ENCODE measurements at regions not wholly inside any gene's neighbourhood (a gene's known extent, or its start where the extent isn't known, plus 50 kb on each side); places are given as distances from the start of the nearest gene placed in this dataset.

DNA sequence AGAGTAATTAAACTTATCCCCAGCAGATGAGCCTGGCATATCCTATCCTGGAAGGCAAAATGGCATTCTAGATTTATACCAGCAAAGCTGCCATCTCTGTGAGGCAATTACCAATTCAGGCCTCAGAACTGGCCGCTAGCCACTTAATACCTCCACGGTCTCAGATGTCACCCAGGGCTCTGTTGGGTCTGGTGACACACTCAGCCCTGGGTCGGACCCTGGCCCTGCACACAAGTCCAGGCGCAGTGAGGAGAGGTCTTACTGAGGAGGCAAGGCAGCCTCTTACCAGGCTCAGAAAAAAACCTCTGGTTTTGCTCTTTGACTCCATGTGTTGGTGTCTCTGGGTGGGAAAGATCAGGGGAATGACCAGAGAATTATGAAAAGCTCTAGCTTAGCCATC is 186.6 kb downstream of the EMX2 start:
- no peak overlapping the region for H3K27ac ChIP-seq (ENCODE audit: low read depth in 2 of 2, low read length in 2 of 2)
- H3K4me3 ChIP-seq (ENCODE audit: low read length in 3 of 3), result no peak overlapping the region
- FAIRE-seq (no peak), DNase-seq (no peak)
- intact Hi-C loops (cut with DNase I), result no loop called here
- no peaks in the 10 kb centered on the region for H3K4me1 ChIP-seq (ENCODE audit: control insufficient read depth in 2 of 3, insufficient read depth in 2 of 3, low read depth in 1 of 3, low read length in 3 of 3)
- no peaks in the 10 kb centered on the region for H3K36me3 ChIP-seq (ENCODE audit: control insufficient read depth in 2 of 3, insufficient read depth in 3 of 3, low read length in 3 of 3)
- H3K27me3 ChIP-seq (ENCODE audit: control insufficient read depth, insufficient read depth, low read length), result peaks cover 7% of the 10 kb centered on the region
- no peak overlapping the region for H3K9ac ChIP-seq (ENCODE audit: low read length in 3 of 3)
- no peaks in the 10 kb centered on the region for H3K9me3 ChIP-seq (ENCODE audit: control insufficient read depth in 2 of 3, insufficient read depth in 1 of 3, low read length in 3 of 3)
- TF ChIP-seq, protein P1, sequence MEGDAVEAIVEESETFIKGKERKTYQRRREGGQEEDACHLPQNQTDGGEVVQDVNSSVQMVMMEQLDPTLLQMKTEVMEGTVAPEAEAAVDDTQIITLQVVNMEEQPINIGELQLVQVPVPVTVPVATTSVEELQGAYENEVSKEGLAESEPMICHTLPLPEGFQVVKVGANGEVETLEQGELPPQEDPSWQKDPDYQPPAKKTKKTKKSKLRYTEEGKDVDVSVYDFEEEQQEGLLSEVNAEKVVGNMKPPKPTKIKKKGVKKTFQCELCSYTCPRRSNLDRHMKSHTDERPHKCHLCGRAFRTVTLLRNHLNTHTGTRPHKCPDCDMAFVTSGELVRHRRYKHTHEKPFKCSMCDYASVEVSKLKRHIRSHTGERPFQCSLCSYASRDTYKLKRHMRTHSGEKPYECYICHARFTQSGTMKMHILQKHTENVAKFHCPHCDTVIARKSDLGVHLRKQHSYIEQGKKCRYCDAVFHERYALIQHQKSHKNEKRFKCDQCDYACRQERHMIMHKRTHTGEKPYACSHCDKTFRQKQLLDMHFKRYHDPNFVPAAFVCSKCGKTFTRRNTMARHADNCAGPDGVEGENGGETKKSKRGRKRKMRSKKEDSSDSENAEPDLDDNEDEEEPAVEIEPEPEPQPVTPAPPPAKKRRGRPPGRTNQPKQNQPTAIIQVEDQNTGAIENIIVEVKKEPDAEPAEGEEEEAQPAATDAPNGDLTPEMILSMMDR (IDR thresholded peaks at IDR 0.05; ENCODE audit: borderline replicate concordance, extremely low read depth, insufficient read depth), result no peak

DNA sequence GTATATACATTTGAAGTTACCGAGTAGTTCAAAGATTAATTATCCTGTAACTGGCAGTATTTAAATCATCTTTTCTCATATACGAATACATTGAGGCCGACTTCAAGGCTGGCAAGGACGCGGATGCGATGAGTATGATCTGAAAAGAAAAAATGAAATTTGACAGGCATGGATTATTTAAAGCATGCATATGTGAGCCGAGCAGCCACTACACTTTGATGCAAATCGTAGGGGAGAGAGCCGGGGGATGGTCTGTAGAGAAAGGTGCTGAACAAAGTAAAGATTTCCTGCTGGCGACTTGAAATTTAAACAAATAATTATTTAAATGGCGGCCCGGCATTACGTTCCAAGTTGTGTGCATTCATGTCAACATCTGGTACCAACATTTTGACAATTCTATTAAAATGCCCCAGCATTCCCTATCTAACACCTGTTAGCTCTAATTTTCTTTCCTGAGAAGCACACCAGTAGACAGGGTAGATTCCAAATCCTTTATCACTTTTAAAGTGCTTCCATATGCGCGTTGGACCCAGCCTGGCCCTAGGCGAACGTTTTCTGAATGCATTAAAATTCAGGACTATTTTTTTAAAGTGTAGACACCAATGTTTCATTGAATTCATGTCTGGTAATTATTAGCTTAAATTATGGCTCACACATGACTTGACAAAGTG is 188.7 kb downstream of the EMX2 start:
- H3K4me1 ChIP-seq (ENCODE audit: control insufficient read depth in 2 of 3, insufficient read depth in 2 of 3, low read depth in 1 of 3, low read length in 3 of 3), result peaks cover 0 to 10% (median 10%) of the 10 kb centered on the region in 3 donors
- H3K27ac ChIP-seq (ENCODE audit: low read depth in 2 of 2, low read length in 2 of 2), result no peak overlapping the region
- FAIRE-seq, result no peak
- intact Hi-C loops (cut with DNase I), result no loop called here
- peaks cover 10% of the 10 kb centered on the region for H3K27me3 ChIP-seq (ENCODE audit: control insufficient read depth, insufficient read depth, low read length)
- no peak overlapping the region for H3K4me3 ChIP-seq (ENCODE audit: low read length in 3 of 3)
- TF ChIP-seq, protein P1 (IDR thresholded peaks at IDR 0.05; ENCODE audit: borderline replicate concordance, extremely low read depth, insufficient read depth), result no peak
- H3K9me3 ChIP-seq (ENCODE audit: control insufficient read depth in 2 of 3, insufficient read depth in 1 of 3, low read length in 3 of 3), result no peaks in the 10 kb centered on the region
- H3K9ac ChIP-seq (ENCODE audit: low read length in 3 of 3), result no peak overlapping the region
- H3K36me3 ChIP-seq (ENCODE audit: control insufficient read depth in 2 of 3, insufficient read depth in 3 of 3, low read length in 3 of 3), result no peaks in the 10 kb centered on the region
- no peak for DNase-seq

DNA sequence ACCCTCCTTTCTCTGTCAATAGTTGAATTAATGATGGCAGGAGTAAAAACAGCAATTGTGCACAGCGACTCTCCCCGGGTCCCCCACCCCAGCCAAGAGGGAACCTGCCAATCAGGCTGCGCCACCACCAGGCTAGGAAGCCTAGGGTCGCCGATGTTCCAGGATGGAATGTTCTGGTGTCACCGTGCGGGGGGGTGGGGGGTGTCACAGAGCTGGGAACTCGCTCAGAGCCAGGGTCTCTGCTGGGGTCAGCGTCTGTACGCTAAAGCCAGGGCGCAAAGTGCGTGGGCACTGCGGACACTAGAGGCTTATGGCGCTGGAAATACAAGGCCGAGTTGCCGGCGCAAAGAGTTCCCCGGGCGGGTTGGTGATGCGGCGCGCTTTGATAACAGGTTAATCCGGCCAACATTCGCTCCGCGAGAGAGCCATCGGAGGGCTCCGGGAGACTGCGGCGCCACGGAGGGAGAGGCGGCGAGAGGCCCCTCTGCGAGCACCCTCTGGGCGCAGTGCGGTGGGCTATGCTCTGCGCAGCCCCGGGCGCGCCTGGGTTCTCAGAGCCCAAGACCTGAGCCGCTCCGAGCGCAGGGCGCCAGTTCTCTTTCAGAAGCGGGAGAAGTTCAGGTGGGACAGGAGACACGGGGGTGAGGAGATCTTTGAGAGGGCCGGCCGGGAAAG is 192.3 kb downstream of the EMX2 start:
- Histone ChIP-seq H3K27me3 (ENCODE audit: control insufficient read depth, insufficient read depth, low read length) (peaks cover 10% of the 10 kb centered on the region), H3K27ac (ENCODE audit: low read depth in 2 of 2, low read length in 2 of 2) (peak overlapping the region in 1 of 2 donors; percentile 74), H3K4me1 (ENCODE audit: control insufficient read depth in 2 of 3, insufficient read depth in 2 of 3, low read depth in 1 of 3, low read length in 3 of 3) (peaks cover 0 to 18% (median 13%) of the 10 kb centered on the region in 3 donors), H3K36me3 (ENCODE audit: control insufficient read depth in 2 of 3, insufficient read depth in 3 of 3, low read length in 3 of 3) (no peaks in the 10 kb centered on the region), H3K4me3 (ENCODE audit: low read length in 3 of 3) (peak overlapping the region in 2 of 3 donors; percentile 15 to 33), H3K9me3 (ENCODE audit: control insufficient read depth in 2 of 3, insufficient read depth in 1 of 3, low read length in 3 of 3) (no peaks in the 10 kb centered on the region), H3K9ac (ENCODE audit: low read length in 3 of 3) (peak overlapping the region in 1 of 3 donors; percentile 17)
- DNase-seq, result peak in 4 of 5 donors; percentile 64 to 68 (median 66)
- no peak for FAIRE-seq
- intact Hi-C loops (cut with DNase I), result no loop called here
- TF ChIP-seq, protein P1 (IDR thresholded peaks at IDR 0.05; ENCODE audit: borderline replicate concordance, extremely low read depth, insufficient read depth), result no peak
